AG04450 (cell line): ENCODE measurements at regions not wholly inside any gene's neighbourhood (a gene's known extent, or its start where the extent isn't known, plus 50 kb on each side); places are given as distances from the start of the nearest gene placed in this dataset.

Experiments used
- CTCF ChIA-PET: fragments of 300-600, 350-600 bp; formaldehyde crosslinking; extraction: SDS; loops from one replicate; lab custom pipeline; 2022; ENCODE audit warnings: antibody characterized with exemption, inconsistent platforms; lab: Charles Lee
- POLR2A ChIA-PET: fragments of 350-600 bp; formaldehyde crosslinking; extraction: SDS; loops from one replicate; lab custom pipeline; 2021; ENCODE audit warnings: antibody characterized with exemption, inconsistent platforms; lab: Yijun Ruan, JAX
- DNase-seq: peaks from one replicate; pipeline ENCODE4 v3.0.0-alpha.2; 2011; ENCODE audit warnings: low read depth, low spot score
- H3K27ac ChIP-seq: one replicate; pipeline ENCODE4 v1.5.1; 2012; ENCODE audit warnings: low read depth, low read length, control low read depth
- H3K27me3 ChIP-seq: one replicate; pipeline ENCODE4 v1.6.0; 2012; ENCODE audit warnings: low read length; ENCODE audit not compliant: control insufficient read depth, insufficient read depth
- H3K4me3 ChIP-seq: 2 replicates; pipeline ENCODE4 v1.5.1; 2011; ENCODE audit warnings: mild to moderate bottlenecking, low read depth, low read length, control low read depth
- H3K9me3 ChIP-seq: 2 replicates; pipeline ENCODE4 v1.5.1; 2012; ENCODE audit warnings: low read length; ENCODE audit not compliant: control insufficient read depth, insufficient read depth
- CTCF ChIP-seq: IDR thresholded peaks from 2 replicates; pipeline ENCODE4 v1.5.1; 2011; ENCODE audit warnings: low read depth, low read length, control low read depth, inconsistent platforms

- POLR2A ChIA-PET = no interaction called here
- DNase-seq = no peak
- H3K9me3 ChIP-seq = no peaks in the 10 kb centered on the region
- no peak overlapping the region for H3K4me3 ChIP-seq
- CTCF ChIA-PET = no interaction called here
- peaks cover 7% of the 10 kb centered on the region for H3K27me3 ChIP-seq
- no peak for TF ChIP-seq CTCF
- no peak overlapping the region for H3K27ac ChIP-seq
Observed at GRCh38 chr6:87901613-87902012, 146.0 kb upstream of the SPACA1 start.

GRCh38 chr6:87900160-87900698 lies 147.4 kb upstream of the SPACA1 start:
- peaks cover 7% of the 10 kb centered on the region for H3K27me3 ChIP-seq
- no peak overlapping the region for H3K4me3 ChIP-seq
- DNase-seq = no peak
- H3K9me3 ChIP-seq = no peaks in the 10 kb centered on the region
- ChIA-PET POLR2A (no interaction called here), CTCF (no interaction called here)
- H3K27ac ChIP-seq = no peak overlapping the region
- no peak for TF ChIP-seq CTCF

- no peak for DNase-seq
- H3K27me3 ChIP-seq = peaks cover 7% of the 10 kb centered on the region
- H3K9me3 ChIP-seq = no peaks in the 10 kb centered on the region
- no peak overlapping the region for H3K27ac ChIP-seq
- no peak for TF ChIP-seq CTCF
- ChIA-PET POLR2A (no interaction called here), CTCF (no interaction called here)
- H3K4me3 ChIP-seq = no peak overlapping the region
Observed at GRCh38 chr6:87899499-87900147, 148.0 kb upstream of the SPACA1 start.

GRCh38 chr6:87897663-87898062 lies 150.0 kb upstream of the SPACA1 start:
- Histone ChIP-seq H3K4me3 (no peak overlapping the region), H3K27ac (no peak overlapping the region), H3K9me3 (no peaks in the 10 kb centered on the region), H3K27me3 (peaks cover 7% of the 10 kb centered on the region)
- ChIA-PET POLR2A (no interaction called here), CTCF (no interaction called here)
- no peak for DNase-seq
- no peak for TF ChIP-seq CTCF

- H3K27ac ChIP-seq = no peak overlapping the region
- no peak overlapping the region for H3K4me3 ChIP-seq
- no peak for TF ChIP-seq CTCF
- ChIA-PET CTCF (no interaction called here), POLR2A (no interaction called here)
- no peaks in the 10 kb centered on the region for H3K9me3 ChIP-seq
- peaks cover 7% of the 10 kb centered on the region for H3K27me3 ChIP-seq
- DNase-seq = no peak
Observed at GRCh38 chr6:87897013-87897412, 150.6 kb upstream of the SPACA1 start.
